DMS153 treated with DMSO at 0.1 percent for 48 hours (cell line): ENCODE measurements at regions not wholly inside any gene's neighbourhood (a gene's known extent, or its start where the extent isn't known, plus 50 kb on each side); places are given as distances from the start of the nearest gene placed in this dataset.
A peak's percentile ranks its signal among the peaks of the same experiment; 100 is the strongest.

ENCODE experiments used
- DNase-seq: peaks from one replicate; lab custom pipeline; 2025; ENCODE audit not compliant: unreplicated experiment; lab: John Stamatoyannopoulos, UW

- DNase-seq, result no peak
Measured at GRCh38 chr14:83314764-83315163, 1781.1 kb upstream of the SEL1L start.

GRCh38 chr14:83316356-83316755 lies 1782.7 kb upstream of the SEL1L start:
- DNase-seq, result no peak

- DNase-seq, result no peak
Measured at GRCh38 chr14:83320837-83321236, 1787.2 kb upstream of the SEL1L start.

GRCh38 chr14:83331513-83331912 lies 1797.9 kb upstream of the SEL1L start:
- no peak for DNase-seq

GRCh38 chr14:83342590-83342989 lies 1808.9 kb upstream of the SEL1L start:
- no peak for DNase-seq

GRCh38 chr14:83347874-83348273 lies 1814.2 kb upstream of the SEL1L start:
- no peak for DNase-seq

- no peak for DNase-seq
Measured at GRCh38 chr14:83355609-83356008, 1822.0 kb upstream of the SEL1L start.

- no peak for DNase-seq
Measured at GRCh38 chr14:83356080-83356479, 1822.4 kb upstream of the SEL1L start.

- no peak for DNase-seq
Measured at GRCh38 chr14:83372271-83372670, 1838.6 kb upstream of the SEL1L start.

- no peak for DNase-seq
Measured at GRCh38 chr14:83379436-83379835, 1845.8 kb upstream of the SEL1L start.

- no peak for DNase-seq
Measured at GRCh38 chr14:83384253-83384652, 1850.6 kb upstream of the SEL1L start.

GRCh38 chr14:83395321-83395720 lies 1861.7 kb upstream of the SEL1L start:
- no peak for DNase-seq

GRCh38 chr14:83416476-83416875 lies 1882.8 kb upstream of the SEL1L start:
- no peak for DNase-seq

GRCh38 chr14:83419420-83419819 lies 1885.8 kb upstream of the SEL1L start:
- DNase-seq, result peak; percentile 8

GRCh38 chr14:83421711-83422110 lies 1888.1 kb upstream of the SEL1L start:
- no peak for DNase-seq

GRCh38 chr14:83425138-83425537 lies 1891.5 kb upstream of the SEL1L start:
- no peak for DNase-seq

- DNase-seq, result no peak
Measured at GRCh38 chr14:83425706-83426105, 1892.1 kb upstream of the SEL1L start.

- DNase-seq, result no peak
Measured at GRCh38 chr14:83433618-83434017, 1900.0 kb upstream of the SEL1L start.

GRCh38 chr14:83441801-83442200 lies 1908.1 kb upstream of the SEL1L start:
- DNase-seq, result no peak

GRCh38 chr14:83455561-83455960 lies 1921.9 kb upstream of the SEL1L start:
- DNase-seq, result no peak

GRCh38 chr14:83461521-83461920 lies 1927.9 kb upstream of the SEL1L start:
- DNase-seq, result no peak

GRCh38 chr14:83462759-83463158 lies 1929.1 kb upstream of the SEL1L start:
- no peak for DNase-seq

GRCh38 chr14:83463500-83464098 lies 1929.9 kb upstream of the SEL1L start:
- DNase-seq, result peak; percentile 15

GRCh38 chr14:83467811-83468210 lies 1934.2 kb upstream of the SEL1L start:
- DNase-seq, result no peak
